HepG2 (cell line): ENCODE measurements at regions not wholly inside any gene's neighbourhood (a gene's known extent, or its start where the extent isn't known, plus 50 kb on each side); places are given as distances from the start of the nearest gene placed in this dataset.
A peak's percentile ranks its signal among the peaks of the same experiment; 100 is the strongest.

Source experiments
- CBX1 ChIP-seq: IDR thresholded peaks from one replicate; pipeline ENCODE4 v1.6.1; 2016; ENCODE audit warnings: antibody characterized with exemption, low read depth
- FOXA3 ChIP-seq: IDR thresholded peaks from 2 replicates; pipeline ENCODE4 v1.6.1; 2016; ENCODE audit warnings: missing genetic modification reagents, missing compliant biosample characterization
- PPARG ChIP-seq: conservative IDR thresholded peaks from 2 replicates; pipeline ENCODE4 v1.6.1; 2016; ENCODE audit warnings: missing biosample characterization, missing genetic modification reagents
- RBM39 ChIP-seq: fragments of 200-400 bp; formaldehyde crosslinking; IDR thresholded peaks from one replicate; pipeline ENCODE4 v1.6.1; 2018; ENCODE audit warnings: antibody characterized with exemption, mild to moderate bottlenecking, low read depth, low read length; ENCODE audit not compliant: poor library complexity, severe bottlenecking
- TARDBP ChIP-seq: sonication (generic); formaldehyde crosslinking; IDR thresholded peaks from 2 replicates; pipeline ENCODE4 v1.8.0; 2022; ENCODE audit warnings: mild to moderate bottlenecking, missing genetic modification reagents
- TCF7 ChIP-seq: sonication (generic); IDR thresholded peaks from 2 replicates; pipeline ENCODE4 v1.6.1; 2016; ENCODE audit warnings: antibody characterized with exemption, low read depth
- ZNF709 ChIP-seq: sonication (generic); formaldehyde crosslinking; IDR thresholded peaks from 2 replicates; pipeline ENCODE4 v1.5.0; 2020; ENCODE audit warnings: mild to moderate bottlenecking, missing genetic modification reagents
- ZNF768 ChIP-seq: sonication (generic); formaldehyde crosslinking; IDR thresholded peaks from 2 replicates; pipeline ENCODE4 v1.4.0; 2020; ENCODE audit warnings: missing genetic modification reagents
- ZNF792 ChIP-seq: IDR thresholded peaks from 2 replicates; pipeline ENCODE4 v1.6.1; 2016
- TF ChIP-seq, protein P1 (sequence below): sonication (generic); formaldehyde crosslinking; IDR thresholded peaks from 2 replicates; pipeline ENCODE4 v1.8.0; 2022; ENCODE audit warnings: missing genetic modification reagents, mild to moderate bottlenecking, moderate library complexity, borderline replicate concordance
- TF ChIP-seq, protein P2 (sequence below): IDR thresholded peaks from 2 replicates; pipeline ENCODE4 v1.4.0; 2020; ENCODE audit warnings: mild to moderate bottlenecking, missing genetic modification reagents
- TF ChIP-seq, protein P3 (sequence below): sonication (generic); formaldehyde crosslinking; IDR thresholded peaks from 2 replicates; pipeline ENCODE4 v1.5.1; 2020; ENCODE audit warnings: missing genetic modification reagents, mild to moderate bottlenecking, borderline replicate concordance
- TF ChIP-seq, protein P4 (sequence below): sonication (generic); formaldehyde crosslinking; IDR thresholded peaks from 2 replicates; pipeline ENCODE4 v1.5.0; 2020; ENCODE audit warnings: mild to moderate bottlenecking, missing genetic modification reagents
- TF ChIP-seq, protein P5 (sequence below): IDR thresholded peaks from 2 replicates; pipeline ENCODE4 v1.6.1; 2016; ENCODE audit warnings: low read depth
- TF ChIP-seq, protein P6 (sequence below): sonication (generic); formaldehyde crosslinking; IDR thresholded peaks from 2 replicates; pipeline ENCODE4 v1.4.0; 2020; ENCODE audit warnings: missing genetic modification reagents, borderline replicate concordance

DNA sequence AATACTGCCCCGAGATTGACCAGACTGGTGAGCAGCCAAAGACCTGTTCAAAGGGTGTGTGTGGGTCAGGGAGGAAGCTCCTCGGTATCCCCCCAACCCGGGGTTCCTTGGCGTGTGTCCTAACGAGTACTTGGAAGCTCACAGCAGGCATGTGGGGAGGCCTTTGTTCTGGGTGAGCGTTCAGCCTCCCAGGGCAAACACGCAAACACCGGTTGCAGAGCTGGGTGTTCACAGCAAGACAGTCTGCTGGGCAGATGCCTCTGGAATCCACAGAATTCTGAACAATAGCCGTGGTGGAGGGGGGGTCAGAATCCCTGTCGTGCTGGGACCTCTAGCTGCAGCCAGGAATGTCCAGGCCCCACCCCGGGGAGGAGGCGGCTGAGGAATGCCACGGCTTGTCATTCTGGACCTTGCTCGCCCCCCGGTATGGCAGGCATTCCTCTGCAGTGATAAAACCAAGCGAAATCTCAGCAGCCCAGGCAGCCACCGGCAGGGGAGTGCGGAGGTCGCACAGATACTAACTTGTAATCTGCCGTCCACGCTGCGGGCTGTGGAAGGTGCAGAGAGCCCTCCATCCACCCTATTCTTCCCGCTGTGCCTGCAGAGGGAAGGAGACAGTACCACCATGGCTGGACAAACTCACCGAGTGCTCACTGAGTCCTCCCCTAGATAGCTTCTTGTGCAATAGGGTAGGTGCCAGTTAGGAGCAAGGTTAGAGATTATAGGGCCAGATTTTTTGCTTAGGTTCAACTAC lies 77.8 kb upstream of the METTL9 start (continued):
- TF ChIP-seq, protein P1, sequence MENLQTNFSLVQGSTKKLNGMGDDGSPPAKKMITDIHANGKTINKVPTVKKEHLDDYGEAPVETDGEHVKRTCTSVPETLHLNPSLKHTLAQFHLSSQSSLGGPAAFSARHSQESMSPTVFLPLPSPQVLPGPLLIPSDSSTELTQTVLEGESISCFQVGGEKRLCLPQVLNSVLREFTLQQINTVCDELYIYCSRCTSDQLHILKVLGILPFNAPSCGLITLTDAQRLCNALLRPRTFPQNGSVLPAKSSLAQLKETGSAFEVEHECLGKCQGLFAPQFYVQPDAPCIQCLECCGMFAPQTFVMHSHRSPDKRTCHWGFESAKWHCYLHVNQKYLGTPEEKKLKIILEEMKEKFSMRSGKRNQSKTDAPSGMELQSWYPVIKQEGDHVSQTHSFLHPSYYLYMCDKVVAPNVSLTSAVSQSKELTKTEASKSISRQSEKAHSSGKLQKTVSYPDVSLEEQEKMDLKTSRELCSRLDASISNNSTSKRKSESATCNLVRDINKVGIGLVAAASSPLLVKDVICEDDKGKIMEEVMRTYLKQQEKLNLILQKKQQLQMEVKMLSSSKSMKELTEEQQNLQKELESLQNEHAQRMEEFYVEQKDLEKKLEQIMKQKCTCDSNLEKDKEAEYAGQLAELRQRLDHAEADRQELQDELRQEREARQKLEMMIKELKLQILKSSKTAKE (CRISPR knock-in tag) = peak; percentile 73; the same call in 1 of the 2 replicates
- TF ChIP-seq PPARG (CRISPR knock-in tag) (peak; percentile 89), RBM39 (peak; percentile 46), ZNF792 (peak; percentile 93), ZNF709 (CRISPR knock-in tag) (0 out of 2 replicates have a peak, but pooled peaks have one; percentile 54), CBX1 (peak; percentile 57), TARDBP (CRISPR knock-in tag) (peak; percentile 75; the same call in 1 of the 2 replicates), FOXA3 (CRISPR knock-in tag) (peak; percentile 84), TCF7 (peak; percentile 61; the same call in 1 of the 2 replicates), ZNF768 (peak; percentile 89)
- TF ChIP-seq, protein P2, sequence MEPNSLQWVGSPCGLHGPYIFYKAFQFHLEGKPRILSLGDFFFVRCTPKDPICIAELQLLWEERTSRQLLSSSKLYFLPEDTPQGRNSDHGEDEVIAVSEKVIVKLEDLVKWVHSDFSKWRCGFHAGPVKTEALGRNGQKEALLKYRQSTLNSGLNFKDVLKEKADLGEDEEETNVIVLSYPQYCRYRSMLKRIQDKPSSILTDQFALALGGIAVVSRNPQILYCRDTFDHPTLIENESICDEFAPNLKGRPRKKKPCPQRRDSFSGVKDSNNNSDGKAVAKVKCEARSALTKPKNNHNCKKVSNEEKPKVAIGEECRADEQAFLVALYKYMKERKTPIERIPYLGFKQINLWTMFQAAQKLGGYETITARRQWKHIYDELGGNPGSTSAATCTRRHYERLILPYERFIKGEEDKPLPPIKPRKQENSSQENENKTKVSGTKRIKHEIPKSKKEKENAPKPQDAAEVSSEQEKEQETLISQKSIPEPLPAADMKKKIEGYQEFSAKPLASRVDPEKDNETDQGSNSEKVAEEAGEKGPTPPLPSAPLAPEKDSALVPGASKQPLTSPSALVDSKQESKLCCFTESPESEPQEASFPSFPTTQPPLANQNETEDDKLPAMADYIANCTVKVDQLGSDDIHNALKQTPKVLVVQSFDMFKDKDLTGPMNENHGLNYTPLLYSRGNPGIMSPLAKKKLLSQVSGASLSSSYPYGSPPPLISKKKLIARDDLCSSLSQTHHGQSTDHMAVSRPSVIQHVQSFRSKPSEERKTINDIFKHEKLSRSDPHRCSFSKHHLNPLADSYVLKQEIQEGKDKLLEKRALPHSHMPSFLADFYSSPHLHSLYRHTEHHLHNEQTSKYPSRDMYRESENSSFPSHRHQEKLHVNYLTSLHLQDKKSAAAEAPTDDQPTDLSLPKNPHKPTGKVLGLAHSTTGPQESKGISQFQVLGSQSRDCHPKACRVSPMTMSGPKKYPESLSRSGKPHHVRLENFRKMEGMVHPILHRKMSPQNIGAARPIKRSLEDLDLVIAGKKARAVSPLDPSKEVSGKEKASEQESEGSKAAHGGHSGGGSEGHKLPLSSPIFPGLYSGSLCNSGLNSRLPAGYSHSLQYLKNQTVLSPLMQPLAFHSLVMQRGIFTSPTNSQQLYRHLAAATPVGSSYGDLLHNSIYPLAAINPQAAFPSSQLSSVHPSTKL (CRISPR knock-in tag) = peak; percentile 98
- TF ChIP-seq, protein P3, sequence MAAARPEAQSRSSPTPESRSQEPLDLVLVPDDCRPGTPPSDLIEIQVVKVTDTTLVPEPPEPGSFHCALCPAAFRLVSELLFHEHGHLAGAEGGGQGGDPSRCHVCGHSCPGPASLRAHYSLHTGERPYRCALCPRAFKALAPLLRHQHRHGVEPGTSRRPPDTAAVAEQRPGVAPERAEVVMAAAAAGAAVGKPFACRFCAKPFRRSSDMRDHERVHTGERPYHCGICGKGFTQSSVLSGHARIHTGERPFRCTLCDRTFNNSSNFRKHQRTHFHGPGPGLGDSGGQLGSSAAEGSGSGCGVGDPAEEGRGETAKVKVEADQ (CRISPR knock-in tag) = peak; percentile 54; the same call in 1 of the 2 replicates
- TF ChIP-seq, protein P4, sequence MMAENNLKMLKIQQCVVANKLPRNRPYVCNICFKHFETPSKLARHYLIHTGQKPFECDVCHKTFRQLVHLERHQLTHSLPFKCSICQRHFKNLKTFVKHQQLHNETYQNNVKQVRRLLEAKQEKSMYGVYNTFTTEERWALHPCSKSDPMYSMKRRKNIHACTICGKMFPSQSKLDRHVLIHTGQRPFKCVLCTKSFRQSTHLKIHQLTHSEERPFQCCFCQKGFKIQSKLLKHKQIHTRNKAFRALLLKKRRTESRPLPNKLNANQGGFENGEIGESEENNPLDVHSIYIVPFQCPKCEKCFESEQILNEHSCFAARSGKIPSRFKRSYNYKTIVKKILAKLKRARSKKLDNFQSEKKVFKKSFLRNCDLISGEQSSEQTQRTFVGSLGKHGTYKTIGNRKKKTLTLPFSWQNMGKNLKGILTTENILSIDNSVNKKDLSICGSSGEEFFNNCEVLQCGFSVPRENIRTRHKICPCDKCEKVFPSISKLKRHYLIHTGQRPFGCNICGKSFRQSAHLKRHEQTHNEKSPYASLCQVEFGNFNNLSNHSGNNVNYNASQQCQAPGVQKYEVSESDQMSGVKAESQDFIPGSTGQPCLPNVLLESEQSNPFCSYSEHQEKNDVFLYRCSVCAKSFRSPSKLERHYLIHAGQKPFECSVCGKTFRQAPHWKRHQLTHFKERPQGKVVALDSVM = 0 out of 2 replicates have a peak, but pooled peaks have one; percentile 33
- TF ChIP-seq, protein P5, sequence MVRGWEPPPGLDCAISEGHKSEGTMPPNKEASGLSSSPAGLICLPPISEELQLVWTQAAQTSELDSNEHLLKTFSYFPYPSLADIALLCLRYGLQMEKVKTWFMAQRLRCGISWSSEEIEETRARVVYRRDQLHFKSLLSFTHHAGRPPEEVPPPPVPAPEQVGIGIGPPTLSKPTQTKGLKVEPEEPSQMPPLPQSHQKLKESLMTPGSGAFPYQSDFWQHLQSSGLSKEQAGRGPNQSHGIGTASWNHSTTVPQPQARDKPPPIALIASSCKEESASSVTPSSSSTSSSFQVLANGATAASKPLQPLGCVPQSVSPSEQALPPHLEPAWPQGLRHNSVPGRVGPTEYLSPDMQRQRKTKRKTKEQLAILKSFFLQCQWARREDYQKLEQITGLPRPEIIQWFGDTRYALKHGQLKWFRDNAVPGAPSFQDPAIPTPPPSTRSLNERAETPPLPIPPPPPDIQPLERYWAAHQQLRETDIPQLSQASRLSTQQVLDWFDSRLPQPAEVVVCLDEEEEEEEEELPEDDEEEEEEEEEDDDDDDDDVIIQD (CRISPR knock-in tag) = peak; percentile 93
- TF ChIP-seq, protein P6, sequence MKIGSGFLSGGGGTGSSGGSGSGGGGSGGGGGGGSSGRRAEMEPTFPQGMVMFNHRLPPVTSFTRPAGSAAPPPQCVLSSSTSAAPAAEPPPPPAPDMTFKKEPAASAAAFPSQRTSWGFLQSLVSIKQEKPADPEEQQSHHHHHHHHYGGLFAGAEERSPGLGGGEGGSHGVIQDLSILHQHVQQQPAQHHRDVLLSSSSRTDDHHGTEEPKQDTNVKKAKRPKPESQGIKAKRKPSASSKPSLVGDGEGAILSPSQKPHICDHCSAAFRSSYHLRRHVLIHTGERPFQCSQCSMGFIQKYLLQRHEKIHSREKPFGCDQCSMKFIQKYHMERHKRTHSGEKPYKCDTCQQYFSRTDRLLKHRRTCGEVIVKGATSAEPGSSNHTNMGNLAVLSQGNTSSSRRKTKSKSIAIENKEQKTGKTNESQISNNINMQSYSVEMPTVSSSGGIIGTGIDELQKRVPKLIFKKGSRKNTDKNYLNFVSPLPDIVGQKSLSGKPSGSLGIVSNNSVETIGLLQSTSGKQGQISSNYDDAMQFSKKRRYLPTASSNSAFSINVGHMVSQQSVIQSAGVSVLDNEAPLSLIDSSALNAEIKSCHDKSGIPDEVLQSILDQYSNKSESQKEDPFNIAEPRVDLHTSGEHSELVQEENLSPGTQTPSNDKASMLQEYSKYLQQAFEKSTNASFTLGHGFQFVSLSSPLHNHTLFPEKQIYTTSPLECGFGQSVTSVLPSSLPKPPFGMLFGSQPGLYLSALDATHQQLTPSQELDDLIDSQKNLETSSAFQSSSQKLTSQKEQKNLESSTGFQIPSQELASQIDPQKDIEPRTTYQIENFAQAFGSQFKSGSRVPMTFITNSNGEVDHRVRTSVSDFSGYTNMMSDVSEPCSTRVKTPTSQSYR (CRISPR knock-in tag) = peak; percentile 82
